Dedifferentiated amniotic fluid mesenchymal stem cell (primary cell): ENCODE measurements at regions not wholly inside any gene's neighbourhood (a gene's known extent, or its start where the extent isn't known, plus 50 kb on each side); places are given as distances from the start of the nearest gene placed in this dataset.
"Not testable (repeated sequence)": the region's sequence is repeated elsewhere in the genome, so short reads cannot be mapped to it uniquely, and the experiment has no call there.

Experiments used
- DNase-seq: peaks from one replicate; pipeline ENCODE4 v3.0.0-alpha.2; 2016; ENCODE audit errors: extremely low spot score

GRCh38 chr4:183044924-183045640, 54.0 kb upstream of the WWC2 start:
- not testable (repeated sequence) for DNase-seq

DNA sequence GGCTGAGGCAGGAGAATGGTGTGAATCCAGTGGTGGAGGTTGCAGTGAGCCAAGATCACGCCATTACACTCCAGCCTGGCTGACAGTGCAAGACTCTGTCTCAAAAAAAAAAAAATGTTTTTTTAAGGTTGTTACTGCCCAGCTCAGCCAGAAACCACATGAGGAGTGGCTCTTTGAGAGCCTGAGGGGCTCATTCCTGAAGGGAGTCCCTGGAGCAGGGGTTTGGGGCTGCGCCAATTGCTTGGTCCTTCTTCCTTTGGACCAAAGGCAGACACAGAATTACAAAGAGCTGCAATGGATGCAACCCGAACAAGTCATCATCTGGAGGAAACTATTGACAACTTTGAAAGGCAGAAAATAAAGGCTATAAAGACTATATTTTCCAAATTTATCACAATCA, 60.6 kb upstream of the WWC2 start:
- DNase-seq, result no peak

- no peak for DNase-seq
These were observed 63.2 kb upstream of the WWC2 start for GRCh38 chr4:183035726-183036415.

DNA sequence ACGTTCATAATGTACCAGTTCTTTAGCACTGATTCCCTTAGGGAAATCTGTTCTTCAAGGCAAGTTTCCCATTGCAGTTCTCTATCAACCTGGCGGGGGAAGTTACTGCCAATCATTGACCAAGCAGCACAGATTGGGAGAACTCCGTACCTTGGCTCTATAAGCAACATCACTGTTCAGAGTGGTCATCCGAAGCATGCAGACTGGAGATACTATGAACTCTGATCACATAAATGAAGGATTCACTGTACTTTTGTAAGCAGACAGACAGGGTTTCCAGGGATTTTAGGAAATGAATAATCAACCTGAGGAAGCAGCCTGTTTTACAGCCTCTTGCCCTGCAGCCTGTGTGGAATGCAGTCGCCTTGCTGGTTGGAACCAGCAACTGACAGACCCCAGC, 63.8 kb upstream of the WWC2 start:
- DNase-seq, result no peak

DNA sequence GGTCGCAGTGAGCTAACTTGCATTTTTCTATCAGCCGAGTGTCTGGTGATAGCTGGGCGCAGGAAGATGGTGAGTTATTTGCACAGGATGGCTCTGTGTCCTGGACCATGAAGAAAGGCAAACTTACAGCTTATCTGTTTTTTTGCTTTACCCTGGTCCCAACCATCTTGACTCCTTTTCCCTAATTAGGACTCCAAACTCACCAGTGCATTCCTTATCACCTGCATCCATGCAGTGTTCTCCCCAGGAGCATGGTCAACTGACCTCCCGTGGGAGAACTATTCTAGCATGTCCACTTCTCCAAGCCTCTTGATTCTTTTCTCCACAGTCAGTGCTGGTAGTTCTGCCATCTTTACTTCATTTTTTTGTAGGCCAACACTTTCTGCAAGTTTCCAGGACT, 68.2 kb upstream of the WWC2 start:
- DNase-seq, result no peak

- no peak for DNase-seq
These were observed 68.7 kb upstream of the WWC2 start for GRCh38 chr4:183030309-183030708.

GRCh38 chr4:183029365-183029764, 69.7 kb upstream of the WWC2 start:
- no peak for DNase-seq

DNA sequence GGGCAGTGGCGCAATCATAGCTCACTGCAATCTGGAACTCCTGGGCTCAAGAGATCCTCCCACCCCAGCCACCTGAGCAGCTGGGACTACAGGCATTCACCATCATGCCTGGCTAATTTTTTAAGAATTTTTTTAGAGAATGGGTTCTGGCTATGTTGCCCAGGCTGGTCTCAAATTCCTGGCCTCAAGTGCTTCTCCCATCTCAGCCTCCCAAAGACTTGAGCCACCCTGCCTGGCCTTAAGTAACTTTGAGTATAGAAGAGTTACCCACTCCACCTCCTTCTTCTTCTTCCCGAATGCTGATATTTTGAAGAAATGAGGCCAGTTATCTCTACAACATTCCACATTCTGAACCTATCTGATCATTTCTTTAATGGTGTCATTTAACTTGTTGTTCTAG, 72.4 kb upstream of the WWC2 start:
- DNase-seq, result no peak

DNA sequence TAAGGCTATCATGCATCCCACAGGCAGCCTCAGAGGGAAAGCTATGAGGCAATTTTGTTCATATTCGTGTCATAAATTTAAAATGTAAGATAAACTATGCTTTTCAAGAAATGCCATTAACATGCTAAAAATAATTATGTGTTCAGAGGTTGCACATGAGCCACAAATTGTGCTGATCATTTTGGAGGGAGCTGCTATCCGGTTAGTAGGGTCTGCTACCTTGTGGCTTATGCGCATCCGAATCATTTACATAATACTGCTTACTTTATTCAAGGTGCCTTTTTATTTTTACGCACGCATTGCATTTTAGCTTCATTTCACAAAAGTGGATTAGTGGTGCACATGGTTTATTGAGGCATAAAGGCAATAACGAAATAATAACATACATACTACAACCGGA, 76.4 kb upstream of the WWC2 start:
- DNase-seq, result no peak

GRCh38 chr4:183017962-183018361, 81.1 kb upstream of the WWC2 start:
- no peak for DNase-seq

GRCh38 chr4:183014361-183015084, 84.5 kb upstream of the WWC2 start:
- no peak for DNase-seq

DNA sequence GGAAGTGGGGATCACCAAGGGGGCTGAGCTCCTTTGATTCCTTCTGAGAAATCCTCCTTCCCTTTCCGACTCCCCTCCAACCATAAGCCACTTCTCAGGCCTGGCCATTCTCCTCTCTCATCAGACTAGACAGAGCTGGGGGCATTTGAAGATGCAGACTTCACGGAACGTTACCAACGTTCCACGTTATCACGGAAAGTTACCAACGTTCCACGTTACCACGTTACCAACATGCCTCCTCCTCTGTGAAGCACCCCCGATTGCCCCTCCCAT, 85.4 kb upstream of the WWC2 start:
- no peak for DNase-seq

DNA sequence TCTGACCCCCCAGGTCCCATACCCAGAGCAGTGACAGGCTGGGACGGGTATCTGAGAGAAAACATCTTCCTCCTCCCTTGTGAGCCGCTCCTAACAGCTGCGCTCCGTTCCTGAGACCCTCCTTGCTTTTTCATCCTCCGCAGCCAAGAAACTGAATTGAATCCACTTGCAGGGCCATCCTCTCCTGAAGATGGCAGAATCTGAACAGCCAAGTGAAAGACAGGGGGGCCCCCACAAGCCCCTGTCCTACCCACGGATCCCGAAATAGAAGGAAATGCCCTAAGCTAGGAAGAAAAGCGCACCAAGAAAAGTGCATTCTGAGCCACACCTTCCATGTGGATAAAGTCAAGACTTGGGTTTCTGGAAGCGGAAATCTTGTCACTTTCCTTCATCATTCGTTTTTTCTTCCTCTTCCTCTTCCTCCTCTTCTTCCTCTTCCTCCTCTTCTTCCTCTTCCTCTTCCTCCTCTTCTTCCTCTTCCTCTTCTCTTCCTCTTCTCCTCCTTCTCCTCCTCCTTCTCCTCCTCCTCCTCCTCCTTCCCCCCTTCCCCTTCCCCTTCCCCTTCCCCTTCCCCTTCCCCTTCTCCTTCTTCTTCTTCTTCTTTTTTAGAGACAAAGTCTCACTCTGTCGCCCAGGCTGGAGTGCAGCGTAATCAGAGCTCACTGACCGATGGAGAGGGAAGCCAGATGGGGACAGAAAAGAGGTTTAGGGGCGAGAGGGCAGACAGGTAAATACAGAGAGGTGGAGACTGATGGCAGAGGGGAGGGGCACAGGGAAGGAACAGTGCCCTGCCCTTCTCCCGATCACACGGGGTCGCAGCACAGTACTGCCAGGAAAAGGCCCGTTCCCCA, 86.0 kb upstream of the WWC2 start:
- DNase-seq, result no peak

- DNase-seq, result no peak
These were observed 87.7 kb upstream of the WWC2 start for GRCh38 chr4:183011213-183011907.

GRCh38 chr4:183008492-183008891, 90.6 kb upstream of the WWC2 start:
- DNase-seq, result no peak

DNA sequence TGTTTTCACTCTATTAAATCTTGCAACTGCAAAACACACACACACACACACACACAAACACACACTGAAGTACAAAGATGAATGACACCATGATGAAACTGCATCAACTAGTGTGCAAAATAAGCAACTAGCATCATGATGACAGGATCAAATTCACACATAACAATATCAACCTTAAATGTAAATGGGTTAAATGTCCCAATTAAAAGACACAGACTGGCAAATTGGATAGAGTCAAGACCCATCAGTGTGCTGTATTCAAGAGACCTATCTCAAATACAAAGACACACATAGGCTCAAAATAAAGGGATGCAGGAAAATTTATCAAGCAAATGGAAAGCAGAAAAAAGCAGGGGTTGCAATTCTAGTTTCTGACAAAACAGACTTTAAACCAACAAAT, 87.2 kb upstream of the DCTD start:
- DNase-seq, result not testable (repeated sequence)

DNA sequence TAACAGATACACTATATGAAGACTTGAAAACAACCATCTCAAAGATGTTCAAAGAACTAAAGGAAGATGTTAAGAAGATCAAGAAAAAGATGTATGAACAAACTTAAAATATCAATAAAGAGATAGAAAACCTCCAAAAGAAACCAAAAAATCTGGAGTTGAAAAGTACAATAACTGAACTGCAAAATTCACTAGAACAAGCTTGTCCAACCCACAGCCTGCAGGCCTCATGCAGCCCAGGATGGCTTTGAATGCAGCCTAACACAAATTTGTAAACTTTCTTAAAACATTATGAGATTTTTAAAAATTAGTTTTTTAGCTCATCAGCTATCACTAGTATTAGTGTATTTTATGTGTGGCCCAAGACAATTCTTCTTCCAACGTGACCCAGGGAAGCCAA, 77.0 kb upstream of the DCTD start:
- DNase-seq, result no peak

DNA sequence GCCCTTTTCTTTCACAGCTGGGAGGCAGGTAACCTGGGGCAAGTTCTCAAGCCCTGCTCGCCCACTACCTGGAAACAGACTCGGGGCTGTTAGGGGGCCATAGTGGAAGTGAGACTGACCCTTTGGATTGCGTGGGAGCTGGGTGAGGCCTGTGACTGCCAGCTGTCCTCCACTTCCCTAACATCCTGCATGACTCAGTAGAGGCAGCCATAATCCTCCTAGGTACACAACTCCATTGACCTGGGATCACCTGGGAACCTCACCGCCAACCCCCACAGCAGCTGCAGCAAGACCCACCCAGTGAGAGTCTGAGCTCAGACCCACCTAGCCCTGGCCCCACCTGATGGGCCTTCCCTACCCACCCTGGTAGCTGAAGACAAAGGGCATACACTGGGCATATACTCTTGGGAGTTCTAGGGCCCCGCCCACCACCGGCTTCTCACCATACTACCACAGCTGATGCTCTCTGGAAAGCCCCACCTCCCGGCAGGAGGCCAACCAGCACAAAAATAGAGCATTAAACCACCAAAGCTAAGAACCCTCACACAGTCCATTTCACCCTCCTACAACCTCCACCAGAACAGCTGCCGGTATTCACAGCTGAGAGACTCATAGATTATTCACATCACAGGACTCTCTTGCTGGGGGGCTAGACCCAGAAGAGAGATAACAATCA, 61.1 kb upstream of the DCTD start:
- no peak for DNase-seq

DNA sequence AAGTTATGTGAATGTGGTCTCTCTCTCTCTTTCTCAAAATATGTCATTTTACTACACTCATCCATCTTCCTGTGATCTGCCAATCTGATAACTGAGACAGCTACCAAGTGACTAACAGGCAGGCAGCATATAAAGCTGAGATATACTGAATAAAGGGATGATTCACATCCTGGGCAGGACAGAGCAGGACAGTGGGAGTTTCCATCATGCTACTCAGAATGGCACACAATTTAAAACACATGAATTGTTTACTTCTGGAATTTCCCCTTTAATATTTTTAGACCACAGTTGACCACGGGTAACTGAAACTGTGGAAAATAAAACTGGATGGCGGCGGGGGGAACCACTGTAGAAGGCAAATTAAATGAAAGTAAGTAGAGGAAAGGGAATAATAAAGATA, 58.6 kb upstream of the DCTD start:
- peak; percentile 77 for DNase-seq

GRCh38 chr4:182973941-182974340, 56.8 kb upstream of the DCTD start:
- no peak for DNase-seq

DNA sequence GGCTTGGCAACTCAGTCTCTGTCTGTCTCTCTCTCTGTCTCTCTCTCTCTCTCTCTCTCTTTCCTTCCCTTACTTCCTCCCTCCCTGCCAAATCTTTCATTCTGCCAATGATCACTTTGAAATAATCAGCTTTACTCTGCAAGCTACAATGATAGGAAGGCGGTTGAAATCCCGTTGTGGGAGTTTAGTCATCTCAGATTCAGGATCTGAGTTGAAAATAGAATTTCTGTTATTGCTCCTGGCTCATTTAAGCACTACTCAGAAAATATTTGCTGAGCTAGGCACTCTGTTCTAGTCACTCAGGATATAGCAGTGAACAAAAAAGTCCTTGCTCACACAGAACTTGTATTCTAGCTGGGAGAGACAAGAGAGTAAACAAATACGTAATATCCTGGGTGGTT, 56.3 kb upstream of the DCTD start:
- no peak for DNase-seq
